GM12878 (cell line): ENCODE measurements at regions not wholly inside any gene's neighbourhood (a gene's known extent, or its start where the extent isn't known, plus 50 kb on each side); places are given as distances from the start of the nearest gene placed in this dataset.

Experiments used
- ATAC-seq: fragments of 200-7000 bp; cut with Tn5 transposase; 3 replicates; pipeline ENCODE4 v1.9.1; 2020; ENCODE audit warnings: mild to moderate bottlenecking, moderate library complexity
- BruUV-seq: library from RNA; stranded (reverse); fragments of 400-500 nt; replicated peaks from 2 replicates; lab custom pipeline; 2021; lab: Mats Ljungman, UMichigan
- CTCF ChIA-PET: fragments of 300-600 bp; sonication (Branson Sonifier 250); formaldehyde crosslinking; extraction: SDS; loops from one replicate; lab custom pipeline; 2021; ENCODE audit warnings: inconsistent platforms; lab: Yijun Ruan, JAX
- POLR2A ChIA-PET: fragments of 350-600 bp; formaldehyde crosslinking; extraction: SDS; loops from one replicate; lab custom pipeline; 2021; ENCODE audit warnings: inconsistent platforms; lab: Charles Lee
- RAD21 ChIA-PET: fragments of 300-600 bp; sonication (Branson Sonifier 250); formaldehyde crosslinking; loops from one replicate; lab custom pipeline; 2023; ENCODE audit warnings: antibody characterized with exemption; ENCODE audit not compliant: unreplicated experiment; lab: Charles Lee
- SMC1A ChIA-PET: fragments of 300-600 bp; sonication (Branson Sonifier 250); formaldehyde crosslinking; loops from one replicate; lab custom pipeline; 2023; ENCODE audit not compliant: unreplicated experiment, uncharacterized antibody; lab: Charles Lee
- DNase-seq: peaks from one replicate; pipeline ENCODE4 v3.0.0-alpha.2; 2011; ENCODE audit warnings: low read depth, low spot score
- FAIRE-seq: peaks from 3 replicates; lab custom pipeline; 2011; peaks lifted over from hg19 to GRCh38; lab: Jason Lieb, UNC
- H2AFZ ChIP-seq: 2 replicates; pipeline ENCODE4 v1.6.0; 2011; ENCODE audit warnings: low read depth, low read length, control low read depth; ENCODE audit not compliant: control insufficient read depth
- H3K27ac ChIP-seq: 2 replicates; pipeline ENCODE4 v1.5.1; 2011; ENCODE audit warnings: control low read depth; ENCODE audit not compliant: control insufficient read depth, insufficient read depth
- H3K27me3 ChIP-seq, 2 experiments: replicated peaks in 1 of 2; 2 replicates each; pipeline versions ENCODE4 v1.6.0 to v1.6.1; 2011; ENCODE audit warnings: low read length in 1 of 2; ENCODE audit not compliant: control insufficient read depth in 2 of 2, insufficient read depth in 2 of 2
- H3K36me3 ChIP-seq, 2 experiments: 2 replicates each; pipeline ENCODE4 v1.5.1; 2011; ENCODE audit warnings: low read length in 1 of 2; ENCODE audit not compliant: control insufficient read depth in 2 of 2, insufficient read depth in 2 of 2
- H3K4me1 ChIP-seq: 2 replicates; pipeline ENCODE4 v1.6.1; 2011; ENCODE audit warnings: mild to moderate bottlenecking, low read length, moderate library complexity, mixed read lengths; ENCODE audit not compliant: control insufficient read depth, insufficient read depth
- H3K4me2 ChIP-seq: 2 replicates; pipeline ENCODE4 v1.6.0; 2011; ENCODE audit warnings: control low read depth; ENCODE audit not compliant: control insufficient read depth, insufficient read depth
- H3K4me3 ChIP-seq: fragments of 200-600 bp; sonication (generic); 2 replicates; pipeline ENCODE4 v1.5.1; 2016
- H3K79me2 ChIP-seq: 2 replicates; pipeline ENCODE4 v1.6.0; 2011; ENCODE audit warnings: low read length; ENCODE audit not compliant: control insufficient read depth, insufficient read depth
- H3K9ac ChIP-seq: 2 replicates; pipeline ENCODE4 v1.8.0; 2011; ENCODE audit warnings: low read length, control low read depth, mixed read lengths; ENCODE audit not compliant: control insufficient read depth, insufficient read depth
- H3K9me3 ChIP-seq: replicated peaks from 3 replicates; pipeline ENCODE4 v1.5.1; 2011; ENCODE audit warnings: mild to moderate bottlenecking, low read length; ENCODE audit not compliant: control insufficient read depth, insufficient read depth
- H4K20me1 ChIP-seq: 2 replicates; pipeline ENCODE4 v1.6.0; 2011; ENCODE audit not compliant: control insufficient read depth, insufficient read depth
- BRCA1 ChIP-seq: IDR thresholded peaks from 2 replicates; pipeline ENCODE4 v1.6.1; 2011; ENCODE audit warnings: low read depth, low read length, improper control_type of control experiment
- CEBPZ ChIP-seq: fragments of 150-350 bp; IDR thresholded peaks from 2 replicates; pipeline ENCODE4 v1.6.1; 2016; ENCODE audit warnings: low read depth, low read length
- ETV6 ChIP-seq, 2 experiments: fragments of 450-650 bp in 1 of 2; IDR thresholded peaks in 1 of 2; conservative IDR thresholded peaks in 1 of 2; 2 replicates each; pipeline ENCODE4 v1.6.1; 2014; ENCODE audit warnings: antibody characterized with exemption in 1 of 2, borderline replicate concordance in 1 of 2, low read depth in 1 of 2, mild to moderate bottlenecking in 1 of 2, moderate library complexity in 1 of 2
- NRF1 ChIP-seq: conservative IDR thresholded peaks from 2 replicates; pipeline ENCODE4 v1.6.1; 2011; ENCODE audit warnings: mild to moderate bottlenecking, low read depth, low read length, improper control_type of control experiment
- PML ChIP-seq: IDR thresholded peaks from 2 replicates; pipeline ENCODE4 v1.6.1; 2012; ENCODE audit warnings: low read length, inconsistent platforms
- POU2F2 ChIP-seq: IDR thresholded peaks from 3 replicates; pipeline ENCODE4 v1.6.1; 2011; ENCODE audit warnings: low read depth, mild to moderate bottlenecking, low read length, borderline replicate concordance
- RCOR1 ChIP-seq: conservative IDR thresholded peaks from 2 replicates; pipeline ENCODE4 v1.6.1; 2012; ENCODE audit warnings: low read depth, low read length, improper control_type of control experiment
- RFX5 ChIP-seq: IDR thresholded peaks from 2 replicates; pipeline ENCODE4 v1.6.1; 2011; ENCODE audit warnings: low read depth, low read length, improper control_type of control experiment
- SMC3 ChIP-seq: IDR thresholded peaks from 2 replicates; pipeline ENCODE4 v1.6.1; 2011; ENCODE audit warnings: low read length, improper control_type of control experiment, borderline replicate concordance
- TAF1 ChIP-seq: IDR thresholded peaks from 2 replicates; pipeline ENCODE4 v1.6.1; 2011; ENCODE audit warnings: mild to moderate bottlenecking, low read depth, low read length, borderline replicate concordance
- USF1 ChIP-seq: IDR thresholded peaks from 2 replicates; pipeline ENCODE4 v1.6.1; 2011; ENCODE audit warnings: borderline replicate concordance, low read depth, mild to moderate bottlenecking, moderate library complexity, mixed read lengths, low read length; ENCODE audit not compliant: insufficient read depth; ENCODE audit errors: extremely low read length
- in situ Hi-C: fragments of 300-500 bp; cut with MboI; formaldehyde crosslinking; loops from 9 replicates; pipeline ENCODE4 v1.14.3; 2018; ENCODE audit warnings: mixed read lengths
- intact Hi-C: fragments of 100-400 bp; cut with micrococcal nuclease; formaldehyde crosslinking; loops from one replicate; pipeline ENCODE4 v1.14.2; 2022; ENCODE audit not compliant: unreplicated experiment

- no peak overlapping the region for H2AFZ ChIP-seq
- RAD21 ChIA-PET = no interaction called here
- SMC1A ChIA-PET = interaction anchor here (1.0 kb wide), 1 partner anchor 12 kb away, joined by 4 read pairs; no protein-coding TSS in a partner anchor
- no peak for ATAC-seq
- no peaks in the 10 kb centered on the region for H4K20me1 ChIP-seq
- BruUV-seq = no TSS peak
- TF ChIP-seq POU2F2 (no peak), SMC3 (no peak), ETV6 (conservative IDR thresholded peaks at IDR 0.05 in 1 of 2, IDR thresholded peaks at IDR 0.05 in 1 of 2; ENCODE audit: borderline replicate concordance in 1 of 2, low read depth in 1 of 2) (no peak), USF1 (no peak), BRCA1 (no peak), NRF1 (no peak), PML (no peak), CEBPZ (no peak), TAF1 (no peak), RFX5 (no peak), RCOR1 (no peak)
- TF ChIP-seq, all 136 proteins: peak for 0
- FAIRE-seq (no peak), DNase-seq (no peak)
- intact Hi-C loops = no loop called here
- in situ Hi-C loops = no loop called here
- ChIA-PET POLR2A (no interaction called here), CTCF (no interaction called here)
- Histone ChIP-seq H3K36me3 (no peaks in the 10 kb centered on the region), H3K79me2 (no peaks in the 10 kb centered on the region), H3K9me3 (no peaks in the 10 kb centered on the region; the same call in 2 of the 3 replicates), H3K4me1 (no peaks in the 10 kb centered on the region), H3K27me3 (no peaks in the 10 kb centered on the region), H3K4me3 (no peak overlapping the region), H3K27ac (no peak overlapping the region), H3K9ac (no peak overlapping the region), H3K4me2 (no peak overlapping the region)
These were observed 302.6 kb upstream of the TAS2R1 start for GRCh38 chr5:9932770-9933169.
